HL-60 (cell line): ENCODE measurements at regions not wholly inside any gene's neighbourhood (a gene's known extent, or its start where the extent isn't known, plus 50 kb on each side); places are given as distances from the start of the nearest gene placed in this dataset.

ENCODE experiments used
- TF ChIP-seq, protein P1 (sequence below): IDR thresholded peaks from one replicate; pipeline ENCODE4 v1.5.1; 2011; ENCODE audit warnings: low read length, control low read depth, inconsistent platforms; ENCODE audit not compliant: insufficient read depth
- TF ChIP-seq, protein P2 (sequence below): IDR thresholded peaks from 2 replicates; pipeline ENCODE4 v1.6.1; 2012; ENCODE audit warnings: low read depth; ENCODE audit not compliant: insufficient replicate concordance

DNA sequence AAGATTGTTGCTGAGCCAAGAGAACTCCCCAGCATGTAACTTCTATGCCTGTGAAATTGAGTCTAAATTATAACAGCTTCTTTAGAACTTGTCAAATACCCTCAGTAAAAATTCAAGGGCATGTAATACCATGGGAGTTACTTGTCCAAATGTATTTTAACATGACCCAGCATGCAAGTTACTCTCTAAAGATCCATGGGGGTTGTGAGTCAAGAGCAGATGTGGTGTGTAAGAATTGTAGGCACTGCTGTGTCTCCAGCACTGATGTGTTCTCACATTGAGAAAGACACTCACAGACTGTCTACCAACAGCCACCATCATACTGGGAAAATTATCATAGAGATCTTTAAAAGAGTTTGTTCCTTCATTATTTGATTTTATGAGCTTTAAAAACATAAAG, 237.4 kb upstream of the IL1RAPL1 start:
- TF ChIP-seq, protein P1, sequence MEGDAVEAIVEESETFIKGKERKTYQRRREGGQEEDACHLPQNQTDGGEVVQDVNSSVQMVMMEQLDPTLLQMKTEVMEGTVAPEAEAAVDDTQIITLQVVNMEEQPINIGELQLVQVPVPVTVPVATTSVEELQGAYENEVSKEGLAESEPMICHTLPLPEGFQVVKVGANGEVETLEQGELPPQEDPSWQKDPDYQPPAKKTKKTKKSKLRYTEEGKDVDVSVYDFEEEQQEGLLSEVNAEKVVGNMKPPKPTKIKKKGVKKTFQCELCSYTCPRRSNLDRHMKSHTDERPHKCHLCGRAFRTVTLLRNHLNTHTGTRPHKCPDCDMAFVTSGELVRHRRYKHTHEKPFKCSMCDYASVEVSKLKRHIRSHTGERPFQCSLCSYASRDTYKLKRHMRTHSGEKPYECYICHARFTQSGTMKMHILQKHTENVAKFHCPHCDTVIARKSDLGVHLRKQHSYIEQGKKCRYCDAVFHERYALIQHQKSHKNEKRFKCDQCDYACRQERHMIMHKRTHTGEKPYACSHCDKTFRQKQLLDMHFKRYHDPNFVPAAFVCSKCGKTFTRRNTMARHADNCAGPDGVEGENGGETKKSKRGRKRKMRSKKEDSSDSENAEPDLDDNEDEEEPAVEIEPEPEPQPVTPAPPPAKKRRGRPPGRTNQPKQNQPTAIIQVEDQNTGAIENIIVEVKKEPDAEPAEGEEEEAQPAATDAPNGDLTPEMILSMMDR = no peak
- TF ChIP-seq, protein P2, sequence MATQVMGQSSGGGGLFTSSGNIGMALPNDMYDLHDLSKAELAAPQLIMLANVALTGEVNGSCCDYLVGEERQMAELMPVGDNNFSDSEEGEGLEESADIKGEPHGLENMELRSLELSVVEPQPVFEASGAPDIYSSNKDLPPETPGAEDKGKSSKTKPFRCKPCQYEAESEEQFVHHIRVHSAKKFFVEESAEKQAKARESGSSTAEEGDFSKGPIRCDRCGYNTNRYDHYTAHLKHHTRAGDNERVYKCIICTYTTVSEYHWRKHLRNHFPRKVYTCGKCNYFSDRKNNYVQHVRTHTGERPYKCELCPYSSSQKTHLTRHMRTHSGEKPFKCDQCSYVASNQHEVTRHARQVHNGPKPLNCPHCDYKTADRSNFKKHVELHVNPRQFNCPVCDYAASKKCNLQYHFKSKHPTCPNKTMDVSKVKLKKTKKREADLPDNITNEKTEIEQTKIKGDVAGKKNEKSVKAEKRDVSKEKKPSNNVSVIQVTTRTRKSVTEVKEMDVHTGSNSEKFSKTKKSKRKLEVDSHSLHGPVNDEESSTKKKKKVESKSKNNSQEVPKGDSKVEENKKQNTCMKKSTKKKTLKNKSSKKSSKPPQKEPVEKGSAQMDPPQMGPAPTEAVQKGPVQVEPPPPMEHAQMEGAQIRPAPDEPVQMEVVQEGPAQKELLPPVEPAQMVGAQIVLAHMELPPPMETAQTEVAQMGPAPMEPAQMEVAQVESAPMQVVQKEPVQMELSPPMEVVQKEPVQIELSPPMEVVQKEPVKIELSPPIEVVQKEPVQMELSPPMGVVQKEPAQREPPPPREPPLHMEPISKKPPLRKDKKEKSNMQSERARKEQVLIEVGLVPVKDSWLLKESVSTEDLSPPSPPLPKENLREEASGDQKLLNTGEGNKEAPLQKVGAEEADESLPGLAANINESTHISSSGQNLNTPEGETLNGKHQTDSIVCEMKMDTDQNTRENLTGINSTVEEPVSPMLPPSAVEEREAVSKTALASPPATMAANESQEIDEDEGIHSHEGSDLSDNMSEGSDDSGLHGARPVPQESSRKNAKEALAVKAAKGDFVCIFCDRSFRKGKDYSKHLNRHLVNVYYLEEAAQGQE = no peak
